EH (cell line): ENCODE measurements at regions not wholly inside any gene's neighbourhood (a gene's known extent, or its start where the extent isn't known, plus 50 kb on each side); places are given as distances from the start of the nearest gene placed in this dataset.
"Not testable (repeated sequence)": the region's sequence is repeated elsewhere in the genome, so short reads cannot be mapped to it uniquely, and the experiment has no call there.

Experiments
- DNase-seq: peaks from one replicate; pipeline ENCODE4 v3.0.0-alpha.2; 2015; ENCODE audit warnings: low read depth

- DNase-seq, result no peak
Observed at GRCh38 chr1:215400741-215401140, 166.4 kb upstream of the KCTD3 start.

DNA sequence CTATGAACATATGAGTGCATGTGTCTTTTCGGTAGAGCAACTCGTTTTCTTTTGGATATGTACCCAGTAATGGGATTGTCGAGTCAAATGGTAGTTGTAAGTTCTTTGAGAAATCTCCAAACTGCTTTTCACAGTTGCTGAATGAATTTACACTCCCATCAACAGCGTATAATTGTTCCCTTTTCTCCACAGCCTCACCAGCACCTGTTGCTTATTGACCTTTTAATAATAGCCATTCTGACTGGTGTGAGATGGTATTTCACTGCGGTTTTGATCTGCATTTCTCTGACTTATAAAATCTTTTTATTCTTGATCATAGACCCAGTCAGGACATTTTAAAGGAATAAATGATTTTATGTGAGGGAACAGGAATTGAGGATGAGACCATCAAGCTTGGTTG is 165.0 kb upstream of the KCTD3 start:
- no peak for DNase-seq

- DNase-seq, result peak; percentile 22
Observed at GRCh38 chr1:215405211-215405610, 161.9 kb upstream of the KCTD3 start.

DNA sequence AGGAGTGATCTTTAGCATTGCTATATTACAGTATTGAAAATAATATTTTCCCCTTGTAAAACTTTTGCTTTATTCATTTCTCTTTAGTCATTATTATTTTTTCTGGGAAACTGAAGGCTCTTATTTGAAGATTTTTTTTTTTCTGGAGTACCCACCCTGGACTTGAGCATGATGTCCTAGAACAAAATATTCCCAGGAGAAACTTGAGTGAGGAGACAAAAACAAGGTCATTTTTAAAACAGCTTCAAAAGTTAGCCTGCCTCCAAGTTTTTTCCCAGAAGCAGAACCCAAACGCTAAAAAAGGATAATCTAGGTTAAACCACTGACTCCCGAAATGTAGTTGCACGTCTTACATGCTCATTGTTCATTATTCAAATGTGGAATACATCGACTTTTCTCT is 160.2 kb upstream of the KCTD3 start:
- no peak for DNase-seq

- DNase-seq, result peak; percentile 8
Observed at GRCh38 chr1:215407575-215407974, 159.5 kb upstream of the KCTD3 start.

GRCh38 chr1:215409546-215409945 is 157.6 kb upstream of the KCTD3 start:
- peak; percentile 6 for DNase-seq

DNA sequence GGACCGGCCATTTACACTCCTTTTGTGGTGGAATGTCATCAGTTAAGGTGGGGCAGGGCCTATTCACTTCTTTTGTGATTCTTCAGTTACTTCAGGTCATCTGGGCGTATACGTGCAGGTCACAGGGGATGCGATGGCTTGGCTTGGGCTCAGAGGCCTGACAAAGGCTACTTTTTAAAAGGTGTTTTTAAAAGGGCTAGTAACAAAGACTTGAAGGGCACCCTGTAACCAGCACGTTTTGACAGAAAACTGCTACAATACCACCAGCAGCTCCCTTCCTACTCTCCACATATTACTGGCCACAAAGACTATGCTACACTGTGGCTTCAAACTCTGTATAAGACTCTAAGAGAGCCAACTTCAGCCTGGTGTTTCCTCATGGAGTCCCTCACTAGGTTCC is 151.6 kb upstream of the KCTD3 start:
- DNase-seq, result not testable (repeated sequence)

DNA sequence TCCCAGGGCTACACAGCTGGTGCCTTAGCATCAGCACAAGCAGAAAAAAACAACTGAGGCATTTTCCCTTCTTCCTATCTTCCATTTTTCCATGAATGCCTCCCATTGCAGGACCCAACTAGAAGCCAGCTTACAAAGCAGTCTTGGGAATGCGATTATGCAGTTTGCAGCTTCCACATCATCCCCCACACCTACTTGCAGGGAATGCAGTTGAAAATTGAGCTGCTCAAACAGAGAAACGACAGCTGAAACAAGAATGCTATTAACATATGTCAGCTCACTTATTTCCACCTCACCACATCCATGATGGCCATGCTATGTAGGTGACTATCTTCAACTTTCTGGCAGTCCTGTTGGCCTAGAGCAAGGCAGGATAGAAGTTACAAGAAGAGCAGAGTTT is 150.6 kb upstream of the KCTD3 start:
- DNase-seq, result no peak

GRCh38 chr1:215417122-215417521 is 150.0 kb upstream of the KCTD3 start:
- DNase-seq, result peak; percentile 1

- no peak for DNase-seq
Observed at GRCh38 chr1:215418876-215419447, 148.1 kb upstream of the KCTD3 start.

- DNase-seq, result peak; percentile 41
Observed at GRCh38 chr1:215421744-215422143, 145.4 kb upstream of the KCTD3 start.

DNA sequence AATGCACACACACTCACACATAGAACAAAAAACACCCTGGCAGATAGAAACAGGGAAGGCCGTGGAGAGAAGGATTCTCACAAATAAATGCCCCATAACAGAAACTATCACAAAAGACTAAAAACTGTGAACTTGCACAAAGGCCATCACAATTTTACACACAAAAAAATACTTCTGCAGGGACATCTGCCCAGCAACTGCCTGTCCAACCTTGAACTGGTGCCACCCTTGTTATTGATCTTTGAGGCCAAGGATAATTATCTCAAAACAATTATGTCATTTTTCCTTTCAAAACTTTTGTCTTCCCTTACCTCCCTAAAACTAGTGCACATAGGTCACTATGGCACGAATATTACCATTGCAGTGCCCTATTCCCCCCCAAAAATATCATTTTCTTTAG is 143.8 kb upstream of the KCTD3 start:
- no peak for DNase-seq

GRCh38 chr1:215425138-215425537 is 142.0 kb upstream of the KCTD3 start:
- DNase-seq, result no peak

GRCh38 chr1:215426101-215426500 is 141.0 kb upstream of the KCTD3 start:
- DNase-seq, result no peak

DNA sequence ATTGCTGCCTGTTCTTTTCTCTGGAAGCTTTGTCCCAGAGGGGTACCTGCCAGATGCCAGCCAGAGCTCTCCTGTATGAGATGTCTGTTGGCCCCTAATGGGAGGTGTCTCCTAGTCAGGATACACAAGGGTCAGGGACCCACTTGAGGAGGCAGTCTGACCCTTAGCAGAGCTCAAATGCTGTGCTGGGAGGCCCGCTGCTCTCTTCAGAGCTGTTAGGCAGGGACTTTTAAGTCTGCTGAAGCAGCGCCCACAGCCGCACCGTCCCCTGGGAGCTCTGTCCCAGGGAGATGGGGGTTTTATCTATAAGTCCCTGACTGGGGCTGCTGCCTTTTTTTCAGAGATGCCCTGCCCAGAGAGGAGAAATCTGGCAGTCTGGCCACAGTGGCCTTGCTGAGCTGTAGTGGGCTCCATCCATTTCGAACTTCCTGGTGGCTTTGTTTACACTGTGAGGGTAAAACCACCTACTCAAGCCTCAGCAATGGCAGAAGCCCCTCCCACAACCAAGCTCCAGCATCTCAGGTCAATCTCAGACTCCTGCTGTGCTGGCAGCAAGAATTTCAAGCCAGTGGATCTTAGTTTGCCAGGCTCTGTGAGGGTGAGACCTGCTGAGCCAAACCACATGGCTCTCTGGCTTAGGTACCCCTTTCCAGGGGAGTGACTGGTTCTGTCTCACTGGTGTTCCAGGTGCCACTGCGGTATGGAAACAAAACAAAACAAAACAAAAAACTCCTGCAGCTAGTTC is 134.4 kb upstream of the KCTD3 start:
- DNase-seq, result not testable (repeated sequence)

DNA sequence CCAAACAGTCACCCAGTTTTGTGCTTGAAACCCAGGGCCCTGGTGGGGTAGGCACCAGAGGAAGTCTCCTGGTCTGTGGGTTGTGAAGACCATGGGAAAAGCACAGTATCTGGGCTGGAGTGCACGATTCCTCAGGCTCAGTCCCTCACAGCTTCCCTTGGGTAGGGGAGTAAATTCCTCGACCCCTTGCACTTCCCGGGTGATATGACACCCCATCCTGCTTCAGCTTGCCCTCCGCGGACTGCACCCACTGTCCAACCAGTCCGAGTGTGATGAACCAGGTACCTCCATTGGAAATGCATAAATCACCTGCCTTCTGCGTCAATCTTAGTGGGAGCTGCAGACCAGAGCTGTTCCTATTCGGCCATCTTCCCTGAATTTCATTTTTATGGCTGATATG is 133.9 kb upstream of the KCTD3 start:
- no peak for DNase-seq

DNA sequence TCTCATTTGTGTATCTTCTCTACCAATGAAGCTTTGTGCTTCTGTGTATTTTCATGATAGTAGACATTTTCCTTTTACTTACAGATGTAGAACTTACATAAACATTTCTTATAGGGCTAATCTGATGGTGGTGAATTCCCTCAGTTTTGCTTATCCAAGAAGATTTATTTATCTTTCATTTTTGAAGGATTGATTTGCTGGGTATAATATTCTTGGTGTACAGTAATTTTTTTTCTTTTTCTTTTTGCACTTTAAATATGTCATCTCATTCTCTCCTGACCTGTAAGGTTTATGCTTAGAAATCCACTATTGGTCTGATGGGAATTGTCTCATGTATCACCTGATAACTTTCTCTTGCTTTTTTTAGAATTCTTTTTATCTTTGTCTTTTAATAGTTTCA is 127.6 kb upstream of the KCTD3 start:
- no peak for DNase-seq

DNA sequence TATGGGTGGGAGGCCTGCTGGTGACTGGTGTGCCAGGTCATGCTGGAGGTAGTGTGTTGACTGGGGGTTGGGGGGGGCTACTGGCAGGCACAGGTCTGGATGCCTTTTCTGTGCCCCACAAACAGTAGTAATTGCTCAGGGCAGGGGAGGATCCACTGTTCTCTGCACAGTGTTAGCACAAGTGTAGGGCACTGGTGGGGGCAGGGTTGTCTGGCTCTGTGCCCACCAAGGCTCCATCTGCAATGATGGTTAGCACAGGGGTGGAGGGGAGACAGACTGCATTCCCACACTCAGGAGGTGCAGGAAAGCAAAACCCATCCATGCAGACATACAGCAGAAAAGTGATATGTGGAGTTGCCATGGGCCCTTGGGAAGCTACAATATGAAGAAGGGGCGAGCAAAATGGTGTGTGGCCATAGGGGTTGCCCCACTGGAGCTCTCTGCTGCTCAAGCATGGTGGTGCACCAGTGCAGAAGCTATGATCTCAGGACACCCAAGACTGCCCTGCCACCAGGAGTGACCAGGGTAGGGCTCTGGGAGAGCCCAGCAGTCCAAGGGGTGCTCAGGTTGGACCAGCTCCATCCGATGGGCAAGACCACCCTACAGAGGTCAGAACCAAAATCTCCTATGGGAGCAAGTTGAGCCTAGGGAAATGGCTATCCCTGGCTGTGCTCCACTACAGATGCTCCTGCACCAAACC is 122.2 kb upstream of the KCTD3 start:
- no peak for DNase-seq

DNA sequence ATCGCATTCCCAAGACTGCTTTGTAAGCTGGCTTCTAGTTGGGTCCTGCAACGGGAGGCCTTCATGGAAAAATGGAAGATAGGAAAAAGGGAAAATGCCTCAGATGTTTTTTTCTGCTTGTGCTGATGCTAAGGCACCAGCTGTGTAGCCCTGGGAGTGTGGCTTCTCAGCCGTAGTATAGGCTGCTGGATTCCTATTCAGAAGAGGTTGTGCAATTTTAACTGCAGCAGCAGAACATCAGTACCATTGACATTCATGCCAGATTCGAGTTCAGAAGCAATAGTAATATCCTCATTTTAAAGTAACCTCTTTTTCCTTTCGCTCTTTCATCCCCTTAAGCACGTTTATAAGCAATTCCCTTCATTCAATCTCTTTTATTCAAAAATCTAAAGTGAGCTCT is 119.1 kb upstream of the KCTD3 start:
- not testable (repeated sequence) for DNase-seq

DNA sequence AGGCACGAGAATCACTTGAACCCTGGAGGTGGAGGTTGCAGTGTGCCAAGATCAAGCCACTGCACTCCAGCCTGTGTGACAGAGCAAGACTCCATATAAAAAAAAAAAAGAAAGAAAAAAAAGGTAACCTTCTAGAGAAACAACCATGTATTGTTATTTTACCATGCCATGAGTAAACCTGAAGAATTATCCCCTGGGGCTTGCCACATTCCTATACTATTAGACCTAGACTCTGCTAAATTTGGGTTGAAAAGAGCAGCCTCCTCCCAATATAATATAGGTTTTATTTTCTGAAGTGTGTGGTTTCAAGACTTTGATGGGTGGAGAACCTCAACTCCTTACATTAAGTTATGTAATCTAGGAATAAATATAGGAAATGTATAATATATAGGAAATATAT is 118.0 kb upstream of the KCTD3 start:
- DNase-seq, result peak; percentile 23

DNA sequence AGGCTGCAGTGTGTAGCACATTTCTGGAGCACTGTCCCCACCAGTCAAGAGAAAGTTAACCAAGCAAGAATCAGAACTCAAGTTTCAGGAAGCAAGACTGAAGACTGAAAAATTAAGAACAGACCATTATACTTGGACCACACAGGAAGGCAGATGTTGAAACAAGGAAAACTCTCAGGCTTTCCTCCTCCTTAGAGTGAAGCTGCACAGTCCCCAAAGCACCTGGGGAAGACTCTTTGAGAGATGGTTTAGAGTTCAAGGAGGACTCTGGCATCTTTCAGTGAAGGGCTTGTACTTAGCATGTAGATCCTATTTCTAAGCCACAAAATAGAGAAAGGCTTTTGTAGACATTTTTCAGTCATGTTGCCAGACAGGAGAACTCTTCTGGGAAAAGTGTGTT is 113.7 kb upstream of the KCTD3 start:
- no peak for DNase-seq

DNA sequence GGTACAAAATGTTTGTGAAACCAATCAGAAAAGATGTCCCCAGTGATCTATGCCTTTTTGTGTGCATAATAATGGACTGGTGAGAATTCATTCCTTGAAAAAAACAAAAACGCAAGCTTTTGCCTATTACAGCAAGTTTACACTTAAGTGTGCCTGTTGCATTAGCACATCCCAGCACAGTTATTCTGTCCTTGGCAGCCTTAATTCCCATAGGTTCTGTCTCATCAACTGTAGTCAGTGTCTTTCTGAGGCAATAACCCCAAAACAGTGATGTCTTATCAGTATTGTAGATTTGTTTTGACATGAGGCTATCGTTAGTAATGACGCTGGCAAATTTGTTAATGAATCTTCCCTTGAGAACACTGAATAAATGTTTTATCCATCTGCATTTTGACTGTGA is 109.9 kb upstream of the KCTD3 start:
- no peak for DNase-seq

GRCh38 chr1:215458104-215458503 is 109.0 kb upstream of the KCTD3 start:
- no peak for DNase-seq
